Natural killer cell treated with Interleukin-12 subunit alpha and Interleukin-12 subunit beta and Interleukin-15 and Interleukin-18, amount 100 ng/mL, for 72 hours (primary cell): ENCODE measurements at regions not wholly inside any gene's neighbourhood (a gene's known extent, or its start where the extent isn't known, plus 50 kb on each side); places are given as distances from the start of the nearest gene placed in this dataset.

Source experiments
- ATAC-seq, 2 donors: fragments of 150-1000 bp; cut with Tn5 transposase in 1 of 2; sonication (Bioruptor Pico), chemical (Tn5 transposase) in 1 of 2; 2 replicates each; pipeline ENCODE4 v1.10.0; 2021
- DNase-seq: peaks from one replicate; pipeline ENCODE4 v3.0.0; 2022; ENCODE audit warnings: low spot score
- H3K27ac Mint-ChIP-seq, 2 donors: 1 replicate in 1 of 2; 2 replicates in 1 of 2; pipeline ENCODE4 v1.8.0; 2022; ENCODE audit warnings: mixed read lengths in 2 of 2, mild to moderate bottlenecking in 1 of 2, moderate library complexity in 1 of 2
- H3K27me3 Mint-ChIP-seq, 2 donors: 1 replicate in 1 of 2; 2 replicates in 1 of 2; pipeline ENCODE4 v1.8.0; 2022; ENCODE audit warnings: mixed read lengths in 2 of 2
- H3K36me3 Mint-ChIP-seq: one replicate; pipeline ENCODE4 v1.8.0; 2022; ENCODE audit warnings: mixed read lengths
- H3K4me1 Mint-ChIP-seq, 2 donors: 1 replicate in 1 of 2; 2 replicates in 1 of 2; pipeline ENCODE4 v1.8.0; 2022; ENCODE audit warnings: low read depth in 2 of 2, mixed read lengths in 2 of 2, mild to moderate bottlenecking in 1 of 2
- H3K4me3 Mint-ChIP-seq: one replicate; pipeline ENCODE4 v1.8.0; 2022; ENCODE audit warnings: mixed read lengths
- H3K9me3 Mint-ChIP-seq: 2 replicates; pipeline ENCODE4 v1.8.0; 2022; ENCODE audit warnings: mixed read lengths

DNA sequence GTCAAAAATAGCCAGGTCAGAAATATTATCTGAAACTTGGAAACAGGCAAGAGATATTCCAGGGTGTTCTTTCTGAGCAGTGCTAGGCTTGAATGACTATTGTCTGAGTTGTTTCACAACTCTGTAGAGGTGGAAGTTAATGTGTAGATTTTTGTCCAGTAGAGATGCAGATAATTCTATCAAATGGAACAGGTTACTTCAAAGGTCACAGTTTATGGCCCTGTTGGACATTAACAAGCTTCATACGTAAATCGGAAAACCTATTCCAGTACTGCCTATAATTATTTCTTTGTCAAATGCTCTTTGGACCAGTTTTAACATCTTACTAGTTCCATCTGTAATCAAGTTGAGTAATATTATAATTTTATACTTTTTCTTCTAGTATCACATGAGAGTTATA is 1639.4 kb upstream of the TENM3 start:
- Mint-ChIP-seq H3K27me3 (no peaks in the 10 kb centered on the region), H3K27ac (no peak overlapping the region), H3K4me1 (no peaks in the 10 kb centered on the region), H3K36me3 (peaks cover 4% of the 10 kb centered on the region), H3K4me3 (no peak overlapping the region), H3K9me3 (peaks cover 22% of the 10 kb centered on the region)
- DNase-seq (no peak), ATAC-seq (no peak)

GRCh38 chr4:180610324-180610723 is 1632.9 kb upstream of the TENM3 start:
- Mint-ChIP-seq H3K4me1 (no peaks in the 10 kb centered on the region), H3K27ac (no peak overlapping the region), H3K9me3 (peaks cover 15% of the 10 kb centered on the region), H3K36me3 (peaks cover 4% of the 10 kb centered on the region), H3K27me3 (no peaks in the 10 kb centered on the region), H3K4me3 (no peak overlapping the region)
- no peak for ATAC-seq
- no peak for DNase-seq

GRCh38 chr4:180615746-180616145 is 1627.5 kb upstream of the TENM3 start:
- H3K4me3 Mint-ChIP-seq, result no peak overlapping the region
- H3K27me3 Mint-ChIP-seq, result no peaks in the 10 kb centered on the region
- no peak for ATAC-seq
- no peaks in the 10 kb centered on the region for H3K36me3 Mint-ChIP-seq
- peaks cover 9% of the 10 kb centered on the region for H3K9me3 Mint-ChIP-seq
- no peaks in the 10 kb centered on the region for H3K4me1 Mint-ChIP-seq
- no peak for DNase-seq
- no peak overlapping the region for H3K27ac Mint-ChIP-seq

DNA sequence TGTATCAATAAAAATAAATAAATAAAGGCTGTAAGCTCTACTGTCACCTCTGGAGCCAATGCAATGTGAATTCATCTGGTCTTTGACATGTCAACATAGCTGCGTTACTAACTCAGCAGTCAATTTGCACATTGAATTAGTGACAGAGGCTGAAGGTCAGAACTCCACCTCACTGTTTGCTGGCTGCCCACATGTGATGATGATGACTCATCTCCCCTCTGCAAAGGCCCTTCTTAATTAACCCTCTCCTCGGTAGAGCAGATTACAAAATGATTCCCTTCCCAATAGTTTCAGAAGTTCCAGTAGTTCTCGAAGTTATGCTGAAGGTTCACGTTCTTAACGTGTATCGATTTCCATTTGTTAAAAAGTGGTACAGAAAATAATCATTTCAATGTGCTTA is 1626.0 kb upstream of the TENM3 start:
- no peak for DNase-seq
- Mint-ChIP-seq H3K36me3 (no peaks in the 10 kb centered on the region), H3K4me1 (no peaks in the 10 kb centered on the region), H3K9me3 (peaks cover 8% of the 10 kb centered on the region), H3K27ac (no peak overlapping the region), H3K4me3 (no peak overlapping the region), H3K27me3 (no peaks in the 10 kb centered on the region)
- ATAC-seq, result no peak

DNA sequence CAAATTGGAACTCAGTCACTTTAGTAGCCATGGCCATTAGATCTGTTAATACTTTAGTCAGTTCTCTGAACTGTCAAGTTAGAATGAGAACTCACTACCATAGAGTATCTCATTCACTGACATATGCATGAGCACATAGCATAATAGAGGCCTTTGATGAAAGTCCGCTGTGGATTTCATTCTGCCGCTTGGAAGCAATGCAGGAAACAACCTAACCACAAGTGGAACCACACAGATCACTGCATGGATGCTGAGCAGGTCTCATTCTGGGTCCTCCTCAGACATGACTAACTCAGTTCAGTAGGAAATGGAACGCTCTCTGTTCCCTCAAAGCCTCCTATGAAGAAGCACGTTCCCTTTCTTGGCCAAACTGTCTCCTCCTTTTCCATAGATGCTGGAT is 1624.8 kb upstream of the TENM3 start:
- no peak overlapping the region for H3K4me3 Mint-ChIP-seq
- H3K27ac Mint-ChIP-seq, result no peak overlapping the region
- H3K36me3 Mint-ChIP-seq, result no peaks in the 10 kb centered on the region
- ATAC-seq, result no peak
- peaks cover 8% of the 10 kb centered on the region for H3K9me3 Mint-ChIP-seq
- DNase-seq, result no peak
- no peaks in the 10 kb centered on the region for H3K4me1 Mint-ChIP-seq
- no peaks in the 10 kb centered on the region for H3K27me3 Mint-ChIP-seq

GRCh38 chr4:180619440-180619839 is 1623.8 kb upstream of the TENM3 start:
- Mint-ChIP-seq H3K27me3 (no peaks in the 10 kb centered on the region), H3K36me3 (no peaks in the 10 kb centered on the region), H3K4me3 (no peak overlapping the region), H3K9me3 (peaks cover 8% of the 10 kb centered on the region), H3K27ac (no peak overlapping the region), H3K4me1 (no peaks in the 10 kb centered on the region)
- no peak for DNase-seq
- no peak for ATAC-seq

DNA sequence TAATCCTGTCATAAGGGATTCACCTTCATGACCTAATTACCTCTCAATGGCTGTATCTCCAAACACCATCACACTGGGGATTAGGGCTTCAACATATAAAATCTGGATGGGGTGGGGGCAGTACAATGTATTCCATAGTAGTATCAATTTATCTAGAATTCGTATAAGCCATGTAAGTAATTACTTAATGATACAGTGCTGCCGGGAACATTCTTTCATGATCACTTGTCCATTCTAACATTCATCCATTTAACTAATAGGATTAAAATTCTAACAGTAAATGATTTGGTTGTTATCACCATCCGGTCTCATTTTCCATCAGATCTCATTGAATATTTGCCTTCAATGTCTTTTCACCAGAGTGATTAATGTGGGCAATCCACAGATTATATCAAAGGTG is 1620.9 kb upstream of the TENM3 start:
- no peaks in the 10 kb centered on the region for H3K4me1 Mint-ChIP-seq

DNA sequence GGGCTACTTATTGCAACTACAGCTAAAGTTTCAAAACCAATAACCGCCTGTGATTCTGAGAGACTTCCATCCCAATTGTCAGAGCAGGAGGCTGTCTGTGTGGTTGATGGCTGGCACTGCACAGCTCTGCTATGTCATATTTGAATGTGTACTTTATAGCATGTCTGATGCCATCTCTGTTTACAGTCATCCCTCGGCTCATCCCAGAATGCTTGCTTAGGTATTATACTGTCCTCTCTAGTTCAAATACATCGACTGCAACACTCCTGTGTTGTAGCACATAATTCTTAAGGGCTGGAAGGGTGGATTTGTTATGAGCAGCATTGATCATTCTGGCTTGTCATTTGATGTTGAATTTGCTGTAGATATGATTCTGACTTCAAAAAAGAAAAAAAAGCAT is 1617.5 kb upstream of the TENM3 start:
- H3K4me3 Mint-ChIP-seq, result no peak overlapping the region
- H3K27ac Mint-ChIP-seq, result no peak overlapping the region
- ATAC-seq (no peak), DNase-seq (no peak)
- no peaks in the 10 kb centered on the region for H3K36me3 Mint-ChIP-seq
- peaks cover 8% of the 10 kb centered on the region for H3K9me3 Mint-ChIP-seq
- H3K4me1 Mint-ChIP-seq, result no peaks in the 10 kb centered on the region
- no peaks in the 10 kb centered on the region for H3K27me3 Mint-ChIP-seq

More for the DNA sequence above, 1620.9 kb upstream of the TENM3 start:
- Mint-ChIP-seq H3K27me3 (no peaks in the 10 kb centered on the region), H3K27ac (no peak overlapping the region), H3K9me3 (peaks cover 13% of the 10 kb centered on the region), H3K4me3 (no peak overlapping the region), H3K36me3 (no peaks in the 10 kb centered on the region)
- DNase-seq (no peak), ATAC-seq (no peak)

DNA sequence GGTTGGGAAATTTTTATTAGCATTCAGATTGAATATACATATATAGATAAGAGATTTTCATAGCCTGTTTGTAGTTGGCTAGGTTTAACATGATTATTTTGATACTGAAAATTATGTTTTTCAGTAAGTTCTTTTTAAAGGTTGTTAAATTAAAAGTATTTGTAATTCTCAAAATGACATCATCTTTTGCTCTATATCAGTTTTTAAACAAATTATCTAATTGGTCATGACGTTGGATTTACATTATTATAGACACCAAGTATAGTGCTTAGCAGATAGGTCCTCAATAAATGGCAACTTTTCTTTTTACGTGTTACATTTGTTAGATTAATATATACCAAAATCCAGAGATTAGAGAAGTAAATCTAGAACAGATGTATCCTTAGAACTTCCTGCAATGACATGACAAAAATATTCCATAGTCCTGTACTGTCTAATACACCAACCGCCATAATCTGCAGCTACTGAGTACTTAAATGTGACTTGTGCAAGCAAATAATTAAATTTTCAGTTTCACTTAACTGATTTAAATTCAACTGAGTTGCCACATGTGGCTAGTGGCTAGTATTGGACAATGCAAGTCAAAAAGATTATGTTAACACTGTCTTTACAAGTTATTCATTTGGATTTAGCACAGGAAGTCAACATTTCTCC is 1613.1 kb upstream of the TENM3 start:
- Mint-ChIP-seq H3K27me3 (no peaks in the 10 kb centered on the region), H3K27ac (no peak overlapping the region), H3K4me3 (no peak overlapping the region), H3K4me1 (no peaks in the 10 kb centered on the region), H3K36me3 (no peaks in the 10 kb centered on the region), H3K9me3 (peaks cover 4% of the 10 kb centered on the region)
- DNase-seq (no peak), ATAC-seq (no peak)

GRCh38 chr4:180634306-180634705 is 1608.9 kb upstream of the TENM3 start:
- Mint-ChIP-seq H3K36me3 (no peaks in the 10 kb centered on the region), H3K4me1 (no peaks in the 10 kb centered on the region), H3K4me3 (no peak overlapping the region), H3K9me3 (no peaks in the 10 kb centered on the region), H3K27ac (no peak overlapping the region), H3K27me3 (no peaks in the 10 kb centered on the region)
- ATAC-seq, result no peak
- DNase-seq, result no peak

GRCh38 chr4:180635281-180635680 is 1607.9 kb upstream of the TENM3 start:
- no peak overlapping the region for H3K27ac Mint-ChIP-seq

GRCh38 chr4:180636696-180637404 is 1606.4 kb upstream of the TENM3 start:
- H3K27me3 Mint-ChIP-seq, result no peaks in the 10 kb centered on the region
- no peak overlapping the region for H3K27ac Mint-ChIP-seq
- no peaks in the 10 kb centered on the region for H3K9me3 Mint-ChIP-seq
- H3K4me1 Mint-ChIP-seq, result no peaks in the 10 kb centered on the region
- DNase-seq (no peak), ATAC-seq (no peak)
- H3K36me3 Mint-ChIP-seq, result no peaks in the 10 kb centered on the region
- no peak overlapping the region for H3K4me3 Mint-ChIP-seq

More at GRCh38 chr4:180635281-180635680, 1607.9 kb upstream of the TENM3 start:
- no peaks in the 10 kb centered on the region for H3K36me3 Mint-ChIP-seq
- ATAC-seq, result no peak
- DNase-seq, result no peak
- no peaks in the 10 kb centered on the region for H3K4me1 Mint-ChIP-seq
- H3K27me3 Mint-ChIP-seq, result no peaks in the 10 kb centered on the region
- H3K9me3 Mint-ChIP-seq, result no peaks in the 10 kb centered on the region
- no peak overlapping the region for H3K4me3 Mint-ChIP-seq

GRCh38 chr4:180637616-180638015 is 1605.6 kb upstream of the TENM3 start:
- H3K4me3 Mint-ChIP-seq, result no peak overlapping the region
- H3K4me1 Mint-ChIP-seq, result no peaks in the 10 kb centered on the region
- H3K27ac Mint-ChIP-seq, result no peak overlapping the region
- H3K9me3 Mint-ChIP-seq, result no peaks in the 10 kb centered on the region
- H3K27me3 Mint-ChIP-seq, result no peaks in the 10 kb centered on the region
- ATAC-seq (no peak), DNase-seq (no peak)
- no peaks in the 10 kb centered on the region for H3K36me3 Mint-ChIP-seq

DNA sequence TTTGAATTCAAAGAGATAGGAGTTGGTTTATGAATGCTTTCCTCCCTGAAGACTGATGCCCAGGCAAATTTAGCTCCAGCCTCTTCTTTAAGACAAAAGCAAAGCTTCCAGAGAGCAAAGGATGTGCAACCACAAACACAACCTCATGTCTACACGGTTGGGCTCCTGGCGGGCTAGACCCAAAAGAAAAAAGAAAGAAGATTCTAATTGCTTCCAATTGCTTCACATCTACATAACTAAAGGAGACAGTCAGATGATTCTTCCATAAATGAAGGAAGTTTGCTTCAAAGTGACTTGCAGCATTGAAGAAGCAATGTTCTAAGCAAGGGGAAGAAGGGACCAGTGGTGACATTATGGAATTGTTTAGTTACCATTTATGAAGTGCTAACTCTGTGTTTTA is 1603.0 kb upstream of the TENM3 start:
- no peak overlapping the region for H3K4me3 Mint-ChIP-seq
- ATAC-seq (no peak), DNase-seq (no peak)
- no peaks in the 10 kb centered on the region for H3K27me3 Mint-ChIP-seq
- H3K27ac Mint-ChIP-seq, result no peak overlapping the region
- no peaks in the 10 kb centered on the region for H3K36me3 Mint-ChIP-seq
- no peaks in the 10 kb centered on the region for H3K4me1 Mint-ChIP-seq
- H3K9me3 Mint-ChIP-seq, result no peaks in the 10 kb centered on the region

GRCh38 chr4:180641495-180641894 is 1601.7 kb upstream of the TENM3 start:
- ATAC-seq (no peak), DNase-seq (no peak)
- no peak overlapping the region for H3K4me3 Mint-ChIP-seq
- no peaks in the 10 kb centered on the region for H3K36me3 Mint-ChIP-seq
- H3K4me1 Mint-ChIP-seq, result no peaks in the 10 kb centered on the region
- no peak overlapping the region for H3K27ac Mint-ChIP-seq
- no peaks in the 10 kb centered on the region for H3K9me3 Mint-ChIP-seq
- no peaks in the 10 kb centered on the region for H3K27me3 Mint-ChIP-seq
